H1 (cell line): ENCODE measurements at regions not wholly inside any gene's neighbourhood (a gene's known extent, or its start where the extent isn't known, plus 50 kb on each side); places are given as distances from the start of the nearest gene placed in this dataset.

ENCODE experiments used
- CHD7 ChIP-seq: fragments of 300-600 bp; sonication (generic); IDR thresholded peaks from 2 replicates; pipeline ENCODE4 v1.7.1; 2012; ENCODE audit warnings: low read length, moderate library complexity, mild to moderate bottlenecking, inconsistent platforms; ENCODE audit not compliant: insufficient replicate concordance
- MAX ChIP-seq: IDR thresholded peaks from 2 replicates; pipeline ENCODE4 v1.6.1; 2012; ENCODE audit warnings: inconsistent platforms
- POLR2AphosphoS5 ChIP-seq: IDR thresholded peaks from 2 replicates; pipeline ENCODE4 v1.6.1; 2011; ENCODE audit warnings: low read depth, low read length
- RNF2 ChIP-seq: fragments of 200-900, 300-1000 bp; sonication (generic); IDR thresholded peaks from 2 replicates; pipeline ENCODE4 v1.7.1; 2016; ENCODE audit warnings: borderline replicate concordance, low read depth, mild to moderate bottlenecking, antibody characterized with exemption, low read length; ENCODE audit not compliant: poor library complexity, severe bottlenecking; ENCODE audit errors: missing control alignments
- TF ChIP-seq, protein P1 (sequence below): IDR thresholded peaks from 2 replicates; pipeline ENCODE4 v1.6.1; 2012; ENCODE audit warnings: low read length, inconsistent platforms

DNA sequence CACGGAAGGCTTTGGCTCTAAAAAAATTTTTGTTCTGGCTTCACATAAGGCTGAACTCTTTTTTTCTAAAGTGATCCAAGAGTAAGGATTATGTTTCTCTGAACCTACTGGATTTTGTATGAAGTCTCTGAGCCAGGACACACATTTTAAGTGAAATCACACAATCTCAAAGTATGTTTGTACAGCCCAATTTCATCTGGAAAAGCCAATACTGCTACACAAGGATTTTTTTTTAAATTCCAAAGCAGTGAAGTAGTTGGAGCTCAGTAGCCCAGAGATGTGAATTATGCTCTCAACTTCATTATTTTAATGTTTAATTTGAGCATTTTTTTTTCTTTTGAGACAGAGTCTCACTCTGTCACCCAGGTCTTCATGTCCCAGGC lies 243.9 kb downstream of the FAM43A start (continued):
- TF ChIP-seq CHD7 (no peak), MAX (no peak), RNF2 (no peak), POLR2AphosphoS5 (no peak)
- TF ChIP-seq, protein P1, sequence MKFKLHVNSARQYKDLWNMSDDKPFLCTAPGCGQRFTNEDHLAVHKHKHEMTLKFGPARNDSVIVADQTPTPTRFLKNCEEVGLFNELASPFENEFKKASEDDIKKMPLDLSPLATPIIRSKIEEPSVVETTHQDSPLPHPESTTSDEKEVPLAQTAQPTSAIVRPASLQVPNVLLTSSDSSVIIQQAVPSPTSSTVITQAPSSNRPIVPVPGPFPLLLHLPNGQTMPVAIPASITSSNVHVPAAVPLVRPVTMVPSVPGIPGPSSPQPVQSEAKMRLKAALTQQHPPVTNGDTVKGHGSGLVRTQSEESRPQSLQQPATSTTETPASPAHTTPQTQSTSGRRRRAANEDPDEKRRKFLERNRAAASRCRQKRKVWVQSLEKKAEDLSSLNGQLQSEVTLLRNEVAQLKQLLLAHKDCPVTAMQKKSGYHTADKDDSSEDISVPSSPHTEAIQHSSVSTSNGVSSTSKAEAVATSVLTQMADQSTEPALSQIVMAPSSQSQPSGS: no peak
